Liver (tissue), 3 donors: ENCODE measurements at regions not wholly inside any gene's neighbourhood (a gene's known extent, or its start where the extent isn't known, plus 50 kb on each side); places are given as distances from the start of the nearest gene placed in this dataset.

Experiments used
- ATF3 ChIP-seq: IDR thresholded peaks from 2 replicates; pipeline ENCODE4 v1.6.1; 2016; ENCODE audit warnings: antibody characterized with exemption
- CTCF ChIP-seq: fragments of 150-350 bp; IDR thresholded peaks from 2 replicates; pipeline ENCODE4 v1.5.1; 2017; ENCODE audit warnings: improper control_type of control experiment, low read depth, low read length; ENCODE audit not compliant: missing input control
- EGR1 ChIP-seq, 2 donors: IDR thresholded peaks; 2 replicates each; pipeline ENCODE4 v1.6.1; 2016 to 2018; ENCODE audit warnings: antibody characterized with exemption in 2 of 2, low read depth in 2 of 2
- GABPA ChIP-seq, 2 donors: IDR thresholded peaks in 1 of 2; conservative IDR thresholded peaks in 1 of 2; 2 replicates each; pipeline ENCODE4 v1.6.1; 2016; ENCODE audit warnings: antibody characterized with exemption in 2 of 2, mild to moderate bottlenecking in 1 of 2, moderate library complexity in 1 of 2
- JUND ChIP-seq, 2 donors: IDR thresholded peaks; 2 replicates each; pipeline ENCODE4 v1.6.1; 2016; ENCODE audit warnings: antibody characterized with exemption in 2 of 2
- MAX ChIP-seq: IDR thresholded peaks from 2 replicates; pipeline ENCODE4 v1.6.1; 2016; ENCODE audit warnings: antibody characterized with exemption
- RAD21 ChIP-seq, 2 donors: IDR thresholded peaks; 2 replicates each; pipeline ENCODE4 v1.6.1; 2016; ENCODE audit warnings: antibody characterized with exemption in 2 of 2, mild to moderate bottlenecking in 2 of 2
- REST ChIP-seq: IDR thresholded peaks from 2 replicates; pipeline ENCODE4 v1.6.1; 2016; ENCODE audit warnings: antibody characterized with exemption, mild to moderate bottlenecking
- RXRA ChIP-seq, 2 donors: IDR thresholded peaks; 2 replicates each; pipeline ENCODE4 v1.6.1; 2017 to 2018; ENCODE audit warnings: antibody characterized with exemption in 2 of 2, mild to moderate bottlenecking in 1 of 2
- SP1 ChIP-seq: IDR thresholded peaks from 2 replicates; pipeline ENCODE4 v1.6.1; 2018; ENCODE audit warnings: antibody characterized with exemption, mild to moderate bottlenecking
- TAF1 ChIP-seq: conservative IDR thresholded peaks from 2 replicates; pipeline ENCODE4 v1.6.1; 2016; ENCODE audit warnings: antibody characterized with exemption, mild to moderate bottlenecking
- YY1 ChIP-seq: IDR thresholded peaks from 2 replicates; pipeline ENCODE4 v1.6.1; 2016; ENCODE audit warnings: antibody characterized with exemption, mild to moderate bottlenecking
- donor health status: healthy.
- donor health status: healthy.

- TF ChIP-seq CTCF = no peak
- TF ChIP-seq SP1 = no peak
- TF ChIP-seq EGR1 (IDR thresholded peaks at IDR 0.05; ENCODE audit: low read depth in 2 of 2) = no peak
- TF ChIP-seq MAX = no peak
- TF ChIP-seq ATF3 = no peak
- TF ChIP-seq RXRA (IDR thresholded peaks at IDR 0.05) = no peak
- no peak for TF ChIP-seq TAF1
- TF ChIP-seq REST = no peak
- no peak for TF ChIP-seq RAD21 (IDR thresholded peaks at IDR 0.05)
- TF ChIP-seq GABPA (IDR thresholded peaks at IDR 0.05 in 1 of 2, conservative IDR thresholded peaks at IDR 0.05 in 1 of 2) = no peak
- no peak for TF ChIP-seq YY1
- TF ChIP-seq JUND (IDR thresholded peaks at IDR 0.05) = no peak
Observed at GRCh38 chr1:195005338-195005737, 1602.9 kb downstream of the KCNT2 start.
